ENCODE measurements at regions not wholly inside any gene's neighbourhood (a gene's known extent, or its start where the extent isn't known, plus 50 kb on each side); places are given as distances from the start of the nearest gene placed in this dataset.

GRCh38 chr17:77598241-77598620 is 360.3 kb upstream of the TNRC6C start:
- TF ChIP-seq CTCF (IDR thresholded peaks at IDR 0.05): no peak
- TF ChIP-seq POLR2A (IDR thresholded peaks at IDR 0.05): no peak
- no peak for TF ChIP-seq POLR2AphosphoS5 (IDR thresholded peaks at IDR 0.05)
- no peak for TF ChIP-seq EP300 (IDR thresholded peaks at IDR 0.05)

Data from upper lobe of left lung (tissue), 4 donors.